ENCODE measurements at regions not wholly inside any gene's neighbourhood (a gene's known extent, or its start where the extent isn't known, plus 50 kb on each side); places are given as distances from the start of the nearest gene placed in this dataset.

DNA sequence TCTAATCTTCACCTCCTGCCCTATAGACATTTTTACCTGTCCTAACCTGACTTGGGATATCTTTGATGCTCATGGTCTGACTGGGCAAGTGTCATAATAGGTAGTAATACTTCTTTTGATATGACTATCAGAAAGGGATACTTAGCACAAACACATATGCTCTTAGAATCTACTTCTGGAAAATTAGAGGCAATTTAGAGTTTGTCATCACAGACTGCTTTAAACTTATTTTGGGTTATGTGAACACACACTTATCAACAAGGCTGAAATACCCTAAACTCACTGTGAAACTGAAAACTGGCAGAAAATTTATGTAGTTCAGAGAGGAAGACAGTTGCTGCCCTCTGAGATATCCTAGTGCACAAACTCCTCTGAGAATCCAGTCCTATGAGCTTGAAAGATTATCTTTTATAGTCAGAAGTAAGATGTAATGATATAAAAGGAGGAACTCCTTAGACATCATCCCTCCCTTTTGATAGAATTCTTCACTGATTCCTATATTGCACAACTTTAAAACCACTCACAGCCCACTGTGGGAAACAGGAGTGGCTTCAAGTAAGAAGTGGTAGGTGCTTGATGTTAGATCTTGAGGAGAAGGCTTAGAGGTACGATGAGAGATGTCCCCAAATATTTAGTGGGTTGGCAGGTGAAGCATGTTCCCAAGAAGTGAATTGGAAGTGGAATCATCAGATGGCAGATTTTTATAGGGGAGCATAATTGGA, 273.3 kb downstream of the MAN2A1 start:
- TF ChIP-seq, protein P1, sequence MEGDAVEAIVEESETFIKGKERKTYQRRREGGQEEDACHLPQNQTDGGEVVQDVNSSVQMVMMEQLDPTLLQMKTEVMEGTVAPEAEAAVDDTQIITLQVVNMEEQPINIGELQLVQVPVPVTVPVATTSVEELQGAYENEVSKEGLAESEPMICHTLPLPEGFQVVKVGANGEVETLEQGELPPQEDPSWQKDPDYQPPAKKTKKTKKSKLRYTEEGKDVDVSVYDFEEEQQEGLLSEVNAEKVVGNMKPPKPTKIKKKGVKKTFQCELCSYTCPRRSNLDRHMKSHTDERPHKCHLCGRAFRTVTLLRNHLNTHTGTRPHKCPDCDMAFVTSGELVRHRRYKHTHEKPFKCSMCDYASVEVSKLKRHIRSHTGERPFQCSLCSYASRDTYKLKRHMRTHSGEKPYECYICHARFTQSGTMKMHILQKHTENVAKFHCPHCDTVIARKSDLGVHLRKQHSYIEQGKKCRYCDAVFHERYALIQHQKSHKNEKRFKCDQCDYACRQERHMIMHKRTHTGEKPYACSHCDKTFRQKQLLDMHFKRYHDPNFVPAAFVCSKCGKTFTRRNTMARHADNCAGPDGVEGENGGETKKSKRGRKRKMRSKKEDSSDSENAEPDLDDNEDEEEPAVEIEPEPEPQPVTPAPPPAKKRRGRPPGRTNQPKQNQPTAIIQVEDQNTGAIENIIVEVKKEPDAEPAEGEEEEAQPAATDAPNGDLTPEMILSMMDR (IDR thresholded peaks at IDR 0.05) = no peak
- TF ChIP-seq POLR2A (IDR thresholded peaks at IDR 0.05) = no peak
